OCI-M1 (cell line): ENCODE measurements at regions not wholly inside any gene's neighbourhood (a gene's known extent, or its start where the extent isn't known, plus 50 kb on each side); places are given as distances from the start of the nearest gene placed in this dataset.
A peak's percentile ranks its signal among the peaks of the same experiment; 100 is the strongest.
"Not testable (repeated sequence)": the region's sequence is repeated elsewhere in the genome, so short reads cannot be mapped to it uniquely, and the experiment has no call there.

ENCODE experiments used
- DNase-seq: peaks from one replicate; lab custom pipeline; 2025; lab: John Stamatoyannopoulos, UW

- DNase-seq, result no peak
These were observed 540.9 kb upstream of the ADGRL2 start for GRCh38 chr1:81259625-81260411.

DNA sequence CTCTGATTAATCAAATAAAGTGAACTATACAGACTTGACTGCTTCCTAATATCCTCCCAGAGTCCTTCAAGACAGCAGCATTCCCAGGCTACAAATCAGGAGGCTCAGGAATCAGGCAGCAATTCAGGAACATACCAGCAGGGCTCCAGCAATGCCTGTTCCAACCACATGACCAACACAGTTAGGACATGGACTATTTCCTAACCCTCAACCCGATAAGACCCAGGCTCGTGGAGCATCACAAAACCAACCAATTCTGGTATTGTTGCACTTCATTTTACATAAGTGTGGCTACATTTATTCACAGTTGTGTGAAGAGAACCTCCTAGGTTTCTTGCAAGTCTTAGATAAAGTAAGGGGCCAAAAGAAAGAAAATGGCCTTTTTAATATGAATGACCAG lies 546.2 kb upstream of the ADGRL2 start:
- peak; percentile 33 for DNase-seq

DNA sequence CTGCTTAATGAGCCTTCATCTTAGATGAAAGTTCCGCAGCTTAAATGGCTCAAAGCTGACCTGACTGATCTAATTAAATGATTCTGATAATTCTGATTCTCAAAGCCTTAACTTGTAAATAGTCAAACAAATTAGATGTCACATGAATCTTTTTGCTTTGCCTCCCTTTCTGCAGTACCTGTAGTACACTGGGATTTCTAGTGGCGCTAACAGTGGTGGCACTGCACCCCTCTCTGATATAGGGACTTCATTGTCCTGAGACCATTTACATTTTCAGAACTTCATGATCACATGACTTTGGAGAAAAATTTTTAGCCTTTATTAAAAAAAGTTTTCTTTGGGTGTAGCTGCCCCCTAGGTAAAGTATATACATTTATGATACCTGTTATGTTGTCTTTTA lies 546.7 kb upstream of the ADGRL2 start:
- DNase-seq, result no peak

DNA sequence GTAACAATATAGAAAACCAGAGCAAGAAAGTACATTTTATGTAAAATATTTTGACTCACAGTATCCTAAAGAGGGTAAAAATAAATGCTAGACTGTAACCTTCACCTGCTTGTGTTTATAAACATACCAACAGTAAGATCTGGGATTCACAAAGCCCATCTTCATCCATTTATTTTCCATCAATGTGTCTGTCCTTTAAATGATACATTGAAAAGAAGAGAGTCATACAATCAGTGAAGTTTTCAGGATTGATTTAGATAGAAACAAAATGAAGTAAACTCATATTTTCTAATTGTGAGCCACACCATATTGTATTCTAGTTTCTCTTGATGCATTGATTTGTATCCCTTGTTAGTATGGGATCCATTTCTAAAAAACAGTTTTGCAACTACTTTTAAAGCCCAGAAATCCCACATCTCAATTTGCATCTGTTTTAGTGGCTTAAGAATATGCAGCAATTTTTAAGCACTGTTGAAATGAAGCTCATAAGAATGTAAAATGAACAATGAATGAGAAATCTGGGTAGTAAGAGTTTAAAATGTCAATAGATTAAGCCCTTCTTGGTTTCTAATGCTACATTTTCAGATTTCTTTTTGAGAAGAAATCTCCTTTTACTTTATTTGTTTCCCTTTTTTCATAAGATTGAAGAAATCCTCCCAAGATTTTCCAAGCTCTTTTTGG lies 548.1 kb upstream of the ADGRL2 start:
- no peak for DNase-seq

- not testable (repeated sequence) for DNase-seq
These were observed 549.9 kb upstream of the ADGRL2 start for GRCh38 chr1:81250825-81251224.

DNA sequence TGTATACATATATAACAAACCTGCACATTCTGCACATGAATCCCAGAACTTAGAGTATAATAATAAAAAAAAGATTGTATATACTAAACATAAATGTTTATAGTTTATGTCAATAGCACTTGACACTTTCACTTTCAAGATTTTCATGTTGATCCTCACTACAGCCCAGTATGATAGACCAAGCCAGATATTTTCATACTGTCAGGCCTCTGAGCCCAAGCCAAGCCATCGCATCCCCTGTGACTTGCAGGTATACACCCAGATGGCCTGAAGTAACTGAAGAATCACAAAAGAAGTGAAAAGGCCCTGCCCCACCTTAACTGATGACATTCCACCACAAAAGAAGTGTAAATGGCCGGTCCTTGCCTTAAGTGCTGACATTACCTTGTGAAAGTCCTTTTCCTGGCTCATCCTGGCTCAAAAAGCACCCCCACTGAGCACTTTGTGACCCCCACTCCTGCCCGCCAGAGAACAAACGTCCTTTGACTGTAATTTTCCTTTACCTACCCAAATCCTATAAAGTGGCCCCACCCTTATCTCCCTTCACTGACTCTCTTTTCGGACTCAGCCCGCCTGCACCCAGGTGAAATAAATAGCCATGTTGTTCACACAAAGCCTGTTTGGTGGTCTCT lies 555.5 kb upstream of the ADGRL2 start:
- not testable (repeated sequence) for DNase-seq

- not testable (repeated sequence) for DNase-seq
These were observed 556.1 kb upstream of the ADGRL2 start for GRCh38 chr1:81244612-81245011.

GRCh38 chr1:81242103-81242502 lies 558.6 kb upstream of the ADGRL2 start:
- no peak for DNase-seq

- DNase-seq, result no peak
These were observed 562.6 kb upstream of the ADGRL2 start for GRCh38 chr1:81238129-81238528.

DNA sequence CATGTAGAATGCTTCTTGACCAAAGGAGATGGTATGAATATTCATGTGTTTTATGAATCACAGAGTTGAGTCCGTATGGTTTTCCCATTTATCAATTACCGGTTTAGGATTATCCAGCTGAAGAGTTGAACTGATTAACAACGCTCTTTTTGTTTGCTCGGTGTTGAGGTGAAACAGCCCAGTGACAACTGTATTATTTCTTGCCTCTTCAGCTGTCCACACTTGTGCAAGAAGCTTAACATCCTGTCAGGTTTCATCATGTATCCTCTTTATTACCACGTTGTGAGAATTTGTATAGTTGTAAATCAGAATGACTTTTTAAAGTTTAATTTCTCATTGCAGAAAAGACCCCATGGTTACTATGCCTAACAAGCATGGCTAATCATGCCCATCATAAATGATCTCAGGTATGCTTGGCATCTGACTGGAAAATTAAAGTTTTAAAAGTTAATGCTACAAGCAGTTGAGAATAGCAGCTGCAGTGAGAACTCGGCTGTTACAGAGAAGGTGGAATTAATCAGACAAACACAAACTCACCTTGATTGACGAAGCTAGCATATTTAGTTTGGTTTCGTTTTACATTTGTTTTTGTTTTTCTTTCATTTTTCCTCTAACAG lies 563.2 kb upstream of the ADGRL2 start:
- DNase-seq, result peak; percentile 23

DNA sequence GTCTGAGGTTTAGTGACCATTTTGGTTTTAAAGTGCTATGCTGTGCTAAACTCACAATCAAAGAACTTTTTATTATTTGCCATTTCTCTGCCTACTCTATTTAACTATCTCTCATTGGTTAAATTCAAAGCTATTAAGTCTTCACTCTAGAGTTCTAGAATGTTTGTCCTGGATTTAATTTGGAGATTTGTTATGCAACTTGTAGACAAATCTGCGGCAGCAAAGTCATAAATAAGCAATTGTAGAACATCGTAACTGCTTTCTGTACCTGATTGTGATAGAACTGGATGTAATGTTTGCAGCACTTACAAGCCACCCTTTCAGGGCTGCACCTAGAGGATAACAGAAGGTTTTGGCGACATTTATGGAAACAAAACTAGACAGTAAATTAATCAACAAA lies 566.5 kb upstream of the ADGRL2 start:
- no peak for DNase-seq

GRCh38 chr1:81233591-81233990 lies 567.1 kb upstream of the ADGRL2 start:
- DNase-seq, result no peak

- DNase-seq, result no peak
These were observed 568.3 kb upstream of the ADGRL2 start for GRCh38 chr1:81232420-81232819.

GRCh38 chr1:81231729-81232038 lies 569.0 kb upstream of the ADGRL2 start:
- DNase-seq, result no peak

GRCh38 chr1:81230983-81231728 lies 569.6 kb upstream of the ADGRL2 start:
- peak; percentile 33 for DNase-seq

GRCh38 chr1:81228926-81229325 lies 571.8 kb upstream of the ADGRL2 start:
- DNase-seq, result peak; percentile 76

DNA sequence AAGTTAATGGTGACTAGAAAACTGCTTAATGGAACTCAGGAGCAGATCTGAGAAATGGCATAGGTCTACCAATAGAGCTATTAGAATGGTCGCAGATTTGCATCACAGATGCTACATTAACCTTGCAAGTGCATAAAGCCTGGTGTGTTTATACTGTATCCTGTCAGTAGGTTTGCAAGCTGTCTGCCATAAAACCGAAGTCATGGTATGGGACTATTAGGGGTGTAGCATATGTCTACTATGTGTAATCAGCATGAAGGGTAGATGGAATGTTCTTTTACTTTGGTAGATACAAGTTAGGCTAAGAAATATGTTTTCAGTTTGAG lies 574.2 kb upstream of the ADGRL2 start:
- no peak for DNase-seq

- DNase-seq, result no peak
These were observed 574.7 kb upstream of the ADGRL2 start for GRCh38 chr1:81225789-81226602.

DNA sequence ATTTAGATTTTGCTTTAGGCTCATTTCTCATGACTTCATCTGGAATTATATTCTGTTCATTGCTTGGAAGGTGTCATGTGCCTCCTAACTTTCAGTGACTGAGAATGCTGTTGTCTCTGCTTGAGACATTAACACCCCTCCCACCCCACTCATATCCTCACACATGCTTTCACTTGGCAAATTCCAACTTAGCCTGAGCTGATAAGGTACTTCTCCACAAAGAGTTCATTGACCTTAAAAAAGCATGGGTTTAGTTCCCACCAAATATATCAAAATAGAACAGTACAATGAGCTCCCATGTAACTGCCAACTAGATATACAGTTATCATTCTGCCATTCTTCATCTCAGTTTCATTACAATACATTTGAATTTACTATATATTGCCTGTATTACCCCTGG lies 576.5 kb upstream of the ADGRL2 start:
- peak; percentile 20 for DNase-seq

- no peak for DNase-seq
These were observed 579.2 kb upstream of the ADGRL2 start for GRCh38 chr1:81221564-81221963.

- DNase-seq, result no peak
These were observed 580.1 kb upstream of the ADGRL2 start for GRCh38 chr1:81220614-81221071.
